Stimulated activated CD8-positive, alpha-beta memory T cell treated with anti-CD3 and anti-CD28 coated beads, Interleukin-12 subunit alpha, Interleukin-12 subunit beta, amount 100 ng/mL, for 24 hours (primary cell): ENCODE measurements at regions not wholly inside any gene's neighbourhood (a gene's known extent, or its start where the extent isn't known, plus 50 kb on each side); places are given as distances from the start of the nearest gene placed in this dataset.
"Not testable (repeated sequence)": the region's sequence is repeated elsewhere in the genome, so short reads cannot be mapped to it uniquely, and the experiment has no call there.

Source experiments
- DNase-seq: peaks from one replicate; pipeline ENCODE4 v3.0.0-alpha.2; 2020; ENCODE audit errors: extremely low read depth

- DNase-seq = peak; percentile 55
Observed at GRCh38 chr9:41273549-41274267, 84.6 kb upstream of the ZNG1F start.

GRCh38 chr9:41272879-41273548 is 83.9 kb upstream of the ZNG1F start:
- not testable (repeated sequence) for DNase-seq

GRCh38 chr9:41270992-41271391 is 81.9 kb upstream of the ZNG1F start:
- DNase-seq = not testable (repeated sequence)

- not testable (repeated sequence) for DNase-seq
Observed at GRCh38 chr9:41269471-41269870, 80.4 kb upstream of the ZNG1F start.

GRCh38 chr9:41269054-41269453 is 79.9 kb upstream of the ZNG1F start:
- DNase-seq = not testable (repeated sequence)

- not testable (repeated sequence) for DNase-seq
Observed at GRCh38 chr9:41266602-41267001, 77.5 kb upstream of the ZNG1F start.

- DNase-seq = not testable (repeated sequence)
Observed at GRCh38 chr9:41266000-41266399, 76.9 kb upstream of the ZNG1F start.

- DNase-seq = not testable (repeated sequence)
Observed at GRCh38 chr9:41251973-41252372, 62.9 kb upstream of the ZNG1F start.

- not testable (repeated sequence) for DNase-seq
Observed at GRCh38 chr9:41251101-41251500, 62.0 kb upstream of the ZNG1F start.

- not testable (repeated sequence) for DNase-seq
Observed at GRCh38 chr9:41246702-41247101, 57.6 kb upstream of the ZNG1F start.
